Retinal pigment epithelial cell (primary cell): ENCODE measurements at regions not wholly inside any gene's neighbourhood (a gene's known extent, or its start where the extent isn't known, plus 50 kb on each side); places are given as distances from the start of the nearest gene placed in this dataset.
"Not testable (repeated sequence)": the region's sequence is repeated elsewhere in the genome, so short reads cannot be mapped to it uniquely, and the experiment has no call there.

ENCODE experiments used
- DNase-seq: peaks from one replicate; pipeline ENCODE4 v3.0.0-alpha.2; 2010; ENCODE audit warnings: low read depth
- H3K4me3 ChIP-seq: 2 replicates; pipeline ENCODE4 v1.5.1; 2011; ENCODE audit warnings: mild to moderate bottlenecking, low read length, control low read depth, moderate library complexity
- TF ChIP-seq, protein P1 (sequence below): conservative IDR thresholded peaks from 2 replicates; pipeline ENCODE4 v1.5.1; 2011; ENCODE audit warnings: low read depth, low read length, control low read depth, inconsistent platforms

DNA sequence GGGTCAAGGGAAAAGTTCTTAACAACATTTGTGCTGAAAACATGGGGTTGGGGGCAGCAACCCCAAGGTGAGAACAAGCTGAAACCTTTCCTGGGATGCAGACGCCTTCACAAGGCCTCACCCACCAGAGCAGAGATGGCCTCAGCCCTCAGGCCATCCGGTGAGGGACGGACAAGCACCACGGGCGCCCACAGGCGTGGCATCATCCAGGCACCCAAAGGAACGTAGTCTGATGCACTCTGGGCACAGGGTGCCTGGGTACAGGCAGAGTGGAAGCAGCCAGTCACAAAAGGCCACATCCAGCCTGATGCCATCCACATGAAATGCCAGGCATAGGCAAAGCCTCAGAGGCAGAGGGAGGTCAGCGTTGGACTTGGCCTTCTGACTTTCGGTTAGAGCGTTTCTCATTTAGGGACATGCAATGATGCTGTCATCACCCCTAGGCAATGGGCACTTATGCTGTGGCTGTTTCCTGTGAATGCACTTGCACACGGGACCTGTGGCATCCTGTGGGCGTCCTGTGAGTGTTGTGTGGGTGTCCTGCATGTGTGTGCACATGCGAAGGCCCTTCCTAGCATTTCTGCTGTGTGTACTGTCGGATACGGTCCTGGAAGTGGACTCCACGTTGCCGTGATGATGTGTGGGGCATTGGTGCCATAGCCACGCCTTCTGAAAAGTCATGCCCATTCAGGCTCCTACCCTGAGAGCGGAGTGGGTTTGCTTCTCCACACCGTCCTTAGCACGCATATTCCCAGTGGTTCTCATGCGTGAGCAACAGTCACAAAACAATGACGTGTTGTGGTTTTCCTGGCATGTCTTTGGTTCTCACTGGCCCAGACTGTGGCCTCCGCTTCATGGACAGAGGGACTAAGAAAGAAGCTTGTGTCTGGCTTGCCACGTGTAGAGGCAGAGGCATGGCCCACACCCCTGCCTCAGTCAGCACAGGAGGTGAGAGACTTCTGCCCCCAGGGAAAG is 52.7 kb upstream of the ZNF469 start:
- no peak for DNase-seq
- TF ChIP-seq, protein P1, sequence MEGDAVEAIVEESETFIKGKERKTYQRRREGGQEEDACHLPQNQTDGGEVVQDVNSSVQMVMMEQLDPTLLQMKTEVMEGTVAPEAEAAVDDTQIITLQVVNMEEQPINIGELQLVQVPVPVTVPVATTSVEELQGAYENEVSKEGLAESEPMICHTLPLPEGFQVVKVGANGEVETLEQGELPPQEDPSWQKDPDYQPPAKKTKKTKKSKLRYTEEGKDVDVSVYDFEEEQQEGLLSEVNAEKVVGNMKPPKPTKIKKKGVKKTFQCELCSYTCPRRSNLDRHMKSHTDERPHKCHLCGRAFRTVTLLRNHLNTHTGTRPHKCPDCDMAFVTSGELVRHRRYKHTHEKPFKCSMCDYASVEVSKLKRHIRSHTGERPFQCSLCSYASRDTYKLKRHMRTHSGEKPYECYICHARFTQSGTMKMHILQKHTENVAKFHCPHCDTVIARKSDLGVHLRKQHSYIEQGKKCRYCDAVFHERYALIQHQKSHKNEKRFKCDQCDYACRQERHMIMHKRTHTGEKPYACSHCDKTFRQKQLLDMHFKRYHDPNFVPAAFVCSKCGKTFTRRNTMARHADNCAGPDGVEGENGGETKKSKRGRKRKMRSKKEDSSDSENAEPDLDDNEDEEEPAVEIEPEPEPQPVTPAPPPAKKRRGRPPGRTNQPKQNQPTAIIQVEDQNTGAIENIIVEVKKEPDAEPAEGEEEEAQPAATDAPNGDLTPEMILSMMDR: no peak

DNA sequence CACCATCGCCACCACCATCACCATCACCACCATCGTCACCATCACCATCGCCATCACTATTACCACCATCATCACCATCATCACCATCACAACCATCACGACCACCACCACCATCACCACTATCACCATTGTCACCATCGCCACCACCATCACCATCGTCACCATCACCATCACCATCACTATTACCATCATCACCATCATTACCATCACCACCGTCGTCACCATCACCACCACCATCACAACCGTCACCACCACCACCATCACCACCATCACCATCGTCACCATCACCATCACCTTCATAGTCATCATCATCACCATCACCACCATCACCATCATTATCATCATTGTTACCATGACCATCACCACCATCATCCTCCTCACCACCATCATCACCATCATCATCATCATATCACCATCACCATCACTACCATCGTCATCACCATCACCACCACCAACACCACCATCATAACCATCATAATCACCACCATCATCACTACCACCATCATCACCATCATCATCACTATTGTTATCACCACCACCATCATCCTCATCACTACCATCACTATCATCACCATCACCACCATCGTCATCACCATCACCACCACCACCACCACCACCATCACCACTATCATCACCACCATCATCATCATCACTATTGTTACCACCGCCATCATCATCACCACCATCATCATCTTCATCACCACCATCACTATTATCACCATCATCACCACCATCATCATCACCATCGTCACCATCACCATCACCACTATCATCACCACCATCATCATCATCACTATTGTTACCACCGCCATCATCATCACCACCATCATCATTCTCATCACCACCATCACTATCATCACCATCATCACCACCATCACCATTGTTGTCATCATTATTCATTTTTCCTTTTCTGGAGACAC is 51.5 kb upstream of the ZNF469 start:
- DNase-seq: no peak
- TF ChIP-seq, protein P1: no peak
- H3K4me3 ChIP-seq: no peak overlapping the region

More for the DNA sequence above, 52.7 kb upstream of the ZNF469 start:
- H3K4me3 ChIP-seq: no peak overlapping the region

DNA sequence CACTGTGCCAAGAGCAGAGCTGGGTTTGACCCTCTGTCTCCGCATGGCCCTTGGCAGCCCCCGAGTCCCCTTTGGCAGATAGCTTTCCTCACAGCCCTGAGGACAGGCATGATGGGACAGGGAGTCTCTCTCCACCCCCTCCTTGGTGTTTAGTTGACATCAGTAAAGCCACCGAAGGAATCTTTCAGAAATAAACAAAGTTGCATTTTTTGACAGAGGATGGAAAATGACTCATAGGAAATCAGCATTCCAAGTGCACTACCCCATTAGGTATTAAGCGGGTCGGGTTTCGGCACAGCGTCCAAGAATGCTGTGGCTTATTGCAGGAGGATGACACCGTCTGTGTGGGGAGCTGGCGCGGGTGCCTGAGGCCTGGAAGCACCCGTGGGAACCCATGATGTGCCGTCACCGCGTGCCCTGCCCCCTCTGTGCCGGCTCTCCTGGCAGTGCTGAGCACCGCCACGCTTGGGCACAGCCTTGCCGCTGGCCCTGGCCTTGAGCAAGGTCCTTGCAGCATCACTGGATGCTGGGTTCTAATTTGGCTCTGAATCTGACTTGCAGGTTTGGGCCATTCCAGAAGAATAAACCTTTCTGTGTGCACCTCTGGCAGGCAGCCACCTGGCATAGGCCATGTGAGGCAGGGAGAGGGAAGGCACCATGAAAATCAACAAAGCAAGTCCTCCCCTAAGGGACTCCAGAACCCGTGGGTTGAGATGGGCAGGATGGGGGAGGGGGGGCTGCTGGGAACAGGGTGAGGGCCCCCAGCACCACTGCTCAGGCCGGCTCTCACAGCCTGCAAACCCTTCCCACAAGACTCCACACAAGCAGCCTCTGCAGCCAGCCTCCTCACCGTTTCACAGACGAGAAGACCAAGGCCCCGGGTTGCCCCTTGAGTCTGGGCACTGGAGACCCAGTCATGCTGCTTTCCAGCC is 50.5 kb upstream of the ZNF469 start:
- TF ChIP-seq, protein P1: no peak
- DNase-seq: peak; percentile 99
- H3K4me3 ChIP-seq: no peak overlapping the region

DNA sequence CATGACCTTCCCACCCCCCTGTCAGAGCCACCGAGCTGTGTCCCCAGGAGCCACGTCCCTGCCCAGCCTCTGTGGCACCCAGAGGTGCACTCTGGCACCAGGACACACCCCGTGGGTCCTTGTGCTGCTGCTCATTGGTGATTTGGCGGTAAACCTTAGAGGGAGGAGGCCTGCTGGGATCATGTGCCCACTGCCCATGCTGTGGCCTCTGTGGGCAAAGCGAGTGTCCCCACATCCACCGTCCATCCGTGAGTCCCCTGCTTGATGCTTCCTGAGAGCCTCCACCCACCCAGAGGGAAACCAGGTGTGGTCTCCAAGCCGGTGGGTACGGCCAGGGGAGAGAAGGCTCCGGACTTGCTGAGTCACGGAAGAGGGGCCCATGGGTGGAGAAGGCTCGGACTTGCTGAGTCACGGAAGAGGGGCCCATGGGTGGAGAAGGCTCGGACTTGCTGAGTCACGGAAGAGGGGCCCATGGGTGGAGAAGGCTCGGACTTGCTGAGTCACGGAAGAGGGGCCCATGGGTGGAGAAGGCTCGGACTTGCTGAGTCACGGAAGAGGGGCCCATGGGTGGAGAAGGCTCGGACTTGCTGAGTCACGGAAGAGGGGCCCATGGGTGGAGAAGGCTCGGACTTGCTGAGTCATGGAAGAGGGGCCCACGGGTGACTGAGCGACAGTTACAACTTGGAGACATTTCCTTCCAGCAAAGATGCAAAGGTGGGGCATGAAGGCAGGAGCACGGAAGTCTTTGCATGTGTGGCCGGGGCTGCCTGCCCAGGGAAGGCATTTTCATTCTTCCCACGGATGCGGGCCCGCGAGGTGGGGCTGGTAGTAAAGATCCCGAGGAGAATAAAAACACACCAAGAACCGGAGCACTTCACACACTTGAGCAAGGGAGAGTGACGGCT is 49.6 kb upstream of the ZNF469 start:
- DNase-seq: not testable (repeated sequence)

More for the DNA sequence above, 49.6 kb upstream of the ZNF469 start:
- H3K4me3 ChIP-seq: not testable (repeated sequence)
